ENCODE measurements at regions not wholly inside any gene's neighbourhood (a gene's known extent, or its start where the extent isn't known, plus 50 kb on each side); places are given as distances from the start of the nearest gene placed in this dataset.

- no peak for DNase-seq
Measured at GRCh38 chr1:63710308-63710707, 63.5 kb upstream of the ROR1 start.

GRCh38 chr1:63710761-63711380 is 62.9 kb upstream of the ROR1 start:
- no peak for DNase-seq

- no peak for DNase-seq
Measured at GRCh38 chr1:63713041-63713440, 60.8 kb upstream of the ROR1 start.

- no peak for DNase-seq
Measured at GRCh38 chr1:63713627-63714481, 60.0 kb upstream of the ROR1 start.

GRCh38 chr1:63714482-63714760 is 59.4 kb upstream of the ROR1 start:
- DNase-seq: no peak

GRCh38 chr1:63717511-63718065 is 56.2 kb upstream of the ROR1 start:
- no peak for DNase-seq

- no peak for DNase-seq
Measured at GRCh38 chr1:63718541-63718970, 55.3 kb upstream of the ROR1 start.

GRCh38 chr1:63721531-63722189 is 52.2 kb upstream of the ROR1 start:
- peak; percentile 67 for DNase-seq

- DNase-seq: no peak
Measured at GRCh38 chr1:63723602-63724001, 50.2 kb upstream of the ROR1 start.
